ENCODE measurements at regions not wholly inside any gene's neighbourhood (a gene's known extent, or its start where the extent isn't known, plus 50 kb on each side); places are given as distances from the start of the nearest gene placed in this dataset.

GRCh38 chr12:65556676-65557437, 267.4 kb upstream of the HMGA2 start:
- DNase-seq = peak; percentile 69 to 74

GRCh38 chr12:65557438-65558181, 266.7 kb upstream of the HMGA2 start:
- no peak for DNase-seq

- no peak for DNase-seq
Measured at GRCh38 chr12:65560286-65560685, 264.0 kb upstream of the HMGA2 start.

- DNase-seq = no peak
Measured at GRCh38 chr12:65561798-65562382, 262.4 kb upstream of the HMGA2 start.

GRCh38 chr12:65565601-65566560, 258.4 kb upstream of the HMGA2 start:
- no peak for DNase-seq

GRCh38 chr12:65566751-65567150, 257.5 kb upstream of the HMGA2 start:
- DNase-seq = no peak

- DNase-seq = no peak
Measured at GRCh38 chr12:65567820-65568219, 256.5 kb upstream of the HMGA2 start.

- DNase-seq = no peak
Measured at GRCh38 chr12:65568517-65568916, 255.8 kb upstream of the HMGA2 start.

- DNase-seq = no peak
Measured at GRCh38 chr12:65570451-65571130, 253.7 kb upstream of the HMGA2 start.

GRCh38 chr12:65574867-65575266, 249.4 kb upstream of the HMGA2 start:
- DNase-seq = no peak

GRCh38 chr12:65584016-65584415, 240.3 kb upstream of the HMGA2 start:
- no peak for DNase-seq

- no peak for DNase-seq
Measured at GRCh38 chr12:65585648-65586602, 238.4 kb upstream of the HMGA2 start.

GRCh38 chr12:65586796-65587195, 237.5 kb upstream of the HMGA2 start:
- no peak for DNase-seq

GRCh38 chr12:65590318-65590717, 234.0 kb upstream of the HMGA2 start:
- DNase-seq = no peak

GRCh38 chr12:65592416-65592815, 231.9 kb upstream of the HMGA2 start:
- no peak for DNase-seq

- DNase-seq = no peak
Measured at GRCh38 chr12:65593239-65593701, 231.0 kb upstream of the HMGA2 start.

GRCh38 chr12:65594409-65594808, 229.9 kb upstream of the HMGA2 start:
- no peak for DNase-seq

- DNase-seq = no peak
Measured at GRCh38 chr12:65595016-65595560, 229.2 kb upstream of the HMGA2 start.

GRCh38 chr12:65596514-65597091, 227.7 kb upstream of the HMGA2 start:
- no peak for DNase-seq

All from right lung (tissue), 2 donors.